NCI-H2196 treated with DMSO at 0.1 percent for 48 hours (cell line): ENCODE measurements at regions not wholly inside any gene's neighbourhood (a gene's known extent, or its start where the extent isn't known, plus 50 kb on each side); places are given as distances from the start of the nearest gene placed in this dataset.
"Not testable (repeated sequence)": the region's sequence is repeated elsewhere in the genome, so short reads cannot be mapped to it uniquely, and the experiment has no call there.

Experiments used
- DNase-seq: peaks from one replicate; lab custom pipeline; 2025; ENCODE audit not compliant: unreplicated experiment; lab: John Stamatoyannopoulos, UW

- no peak for DNase-seq
Observed at GRCh38 chr2:16999347-17000183, 333.9 kb upstream of the CYRIA start.

- DNase-seq: no peak
Observed at GRCh38 chr2:16978301-16978700, 312.7 kb upstream of the CYRIA start.

GRCh38 chr2:16974688-16975087, 309.1 kb upstream of the CYRIA start:
- no peak for DNase-seq

- DNase-seq: no peak
Observed at GRCh38 chr2:16973586-16974286, 308.1 kb upstream of the CYRIA start.

- no peak for DNase-seq
Observed at GRCh38 chr2:16972276-16972675, 306.6 kb upstream of the CYRIA start.

- DNase-seq: no peak
Observed at GRCh38 chr2:16971722-16972234, 306.1 kb upstream of the CYRIA start.

GRCh38 chr2:16970948-16971347, 305.3 kb upstream of the CYRIA start:
- not testable (repeated sequence) for DNase-seq

GRCh38 chr2:16962505-16962904, 296.9 kb upstream of the CYRIA start:
- no peak for DNase-seq

GRCh38 chr2:16960579-16960978, 294.9 kb upstream of the CYRIA start:
- no peak for DNase-seq

GRCh38 chr2:16958266-16958665, 292.6 kb upstream of the CYRIA start:
- no peak for DNase-seq

- no peak for DNase-seq
Observed at GRCh38 chr2:16952805-16953204, 287.2 kb upstream of the CYRIA start.

GRCh38 chr2:16952368-16952767, 286.7 kb upstream of the CYRIA start:
- DNase-seq: no peak

GRCh38 chr2:16950436-16950835, 284.8 kb upstream of the CYRIA start:
- no peak for DNase-seq

- no peak for DNase-seq
Observed at GRCh38 chr2:16948710-16949109, 283.1 kb upstream of the CYRIA start.

GRCh38 chr2:16948053-16948452, 282.4 kb upstream of the CYRIA start:
- no peak for DNase-seq

GRCh38 chr2:16943279-16943958, 277.8 kb upstream of the CYRIA start:
- DNase-seq: no peak

- no peak for DNase-seq
Observed at GRCh38 chr2:16940214-16940613, 274.6 kb upstream of the CYRIA start.

- DNase-seq: no peak
Observed at GRCh38 chr2:16939771-16940170, 274.1 kb upstream of the CYRIA start.

GRCh38 chr2:16933355-16933754, 267.7 kb upstream of the CYRIA start:
- no peak for DNase-seq

GRCh38 chr2:16932826-16933225, 267.2 kb upstream of the CYRIA start:
- no peak for DNase-seq

- DNase-seq: no peak
Observed at GRCh38 chr2:16931441-16931840, 265.8 kb upstream of the CYRIA start.

GRCh38 chr2:16927398-16927797, 261.8 kb upstream of the CYRIA start:
- no peak for DNase-seq
